Trophoblast cell (in vitro differentiated cells and primary cell): ENCODE measurements at regions not wholly inside any gene's neighbourhood (a gene's known extent, or its start where the extent isn't known, plus 50 kb on each side); places are given as distances from the start of the nearest gene placed in this dataset.
A peak's percentile ranks its signal among the peaks of the same experiment; 100 is the strongest.

ENCODE experiments used
- DNase-seq, 2 donors: peaks; one replicate each; pipeline ENCODE4 v3.0.0-alpha.2; 2016
- H2AFZ ChIP-seq: 2 replicates; pipeline ENCODE4 v1.6.1; 2013; ENCODE audit warnings: low read length, moderate library complexity, mild to moderate bottlenecking; ENCODE audit not compliant: insufficient read depth, poor library complexity
- H2AK5ac ChIP-seq: 2 replicates; pipeline ENCODE4 v1.6.1; 2013; ENCODE audit warnings: mild to moderate bottlenecking, low read length
- H2BK120ac ChIP-seq: 2 replicates; pipeline ENCODE4 v1.6.1; 2013; ENCODE audit warnings: low read length, mild to moderate bottlenecking, moderate library complexity; ENCODE audit not compliant: insufficient read depth, poor library complexity
- H2BK12ac ChIP-seq: 2 replicates; pipeline ENCODE4 v1.6.1; 2013; ENCODE audit warnings: mild to moderate bottlenecking, low read length, moderate library complexity
- H2BK5ac ChIP-seq: 2 replicates; pipeline ENCODE4 v1.6.1; 2013; ENCODE audit warnings: low read length, low read depth, moderate library complexity, mild to moderate bottlenecking; ENCODE audit not compliant: poor library complexity
- H3K14ac ChIP-seq: 2 replicates; pipeline ENCODE4 v1.6.1; 2013; ENCODE audit warnings: mild to moderate bottlenecking, low read length
- H3K18ac ChIP-seq: 2 replicates; pipeline ENCODE4 v1.6.1; 2013; ENCODE audit warnings: mild to moderate bottlenecking, low read length
- H3K23ac ChIP-seq: 2 replicates; pipeline ENCODE4 v1.6.1; 2013; ENCODE audit warnings: low read length
- H3K27ac ChIP-seq: 2 replicates; pipeline ENCODE4 v1.5.1; 2013; ENCODE audit warnings: low read depth, mild to moderate bottlenecking, inconsistent platforms, low read length, moderate library complexity
- H3K27me3 ChIP-seq: 2 replicates; pipeline ENCODE4 v1.6.1; 2013; ENCODE audit warnings: inconsistent platforms, mild to moderate bottlenecking, low read length, moderate library complexity; ENCODE audit not compliant: insufficient read depth
- H3K36me3 ChIP-seq, 2 experiments: 1 replicate in 1 of 2; 2 replicates in 1 of 2; pipeline ENCODE4 v1.6.1; 2013; ENCODE audit warnings: low read length in 2 of 2, mild to moderate bottlenecking in 2 of 2, moderate library complexity in 1 of 2; ENCODE audit not compliant: insufficient read depth in 2 of 2, control insufficient read depth in 1 of 2
- H3K4ac ChIP-seq: 2 replicates; pipeline ENCODE4 v1.6.1; 2013; ENCODE audit warnings: low read depth, mild to moderate bottlenecking, low read length, moderate library complexity
- H3K4me1 ChIP-seq, 2 experiments: 1 replicate in 1 of 2; 2 replicates in 1 of 2; pipeline ENCODE4 v1.6.1; 2013; ENCODE audit warnings: low read length in 2 of 2, mild to moderate bottlenecking in 2 of 2, moderate library complexity in 1 of 2; ENCODE audit not compliant: insufficient read depth in 2 of 2, control insufficient read depth in 1 of 2
- H3K4me2 ChIP-seq: 2 replicates; pipeline ENCODE4 v1.6.1; 2013; ENCODE audit warnings: inconsistent platforms, mild to moderate bottlenecking, low read length, moderate library complexity
- H3K4me3 ChIP-seq: 2 replicates; pipeline ENCODE4 v1.5.1; 2013; ENCODE audit warnings: mild to moderate bottlenecking, low read depth, low read length, inconsistent platforms
- H3K79me1 ChIP-seq: one replicate; pipeline ENCODE4 v1.6.1; 2013; ENCODE audit warnings: low read length
- H3K79me2 ChIP-seq: 2 replicates; pipeline ENCODE4 v1.6.1; 2013; ENCODE audit warnings: low read length, mild to moderate bottlenecking; ENCODE audit not compliant: control insufficient read depth, insufficient read depth, poor library complexity
- H3K9ac ChIP-seq: 2 replicates; pipeline ENCODE4 v1.6.1; 2013; ENCODE audit warnings: mild to moderate bottlenecking, low read length
- H3K9me3 ChIP-seq: 2 replicates; pipeline ENCODE4 v1.6.1; 2013; ENCODE audit warnings: low read depth, mild to moderate bottlenecking, control low read depth, inconsistent platforms, low read length; ENCODE audit not compliant: insufficient read depth
- H4K12ac ChIP-seq: 2 replicates; pipeline ENCODE4 v1.6.1; 2013; ENCODE audit warnings: low read depth, mild to moderate bottlenecking, low read length, moderate library complexity
- H4K8ac ChIP-seq: 2 replicates; pipeline ENCODE4 v1.6.1; 2013; ENCODE audit warnings: low read depth, mild to moderate bottlenecking, low read length, moderate library complexity
- H4K91ac ChIP-seq: one replicate; pipeline ENCODE4 v1.6.1; 2013; ENCODE audit warnings: low read depth, mild to moderate bottlenecking, low read length, moderate library complexity
- WGBS: extraction: QIAGEN DNeasy Blood & Tissue Kit; methylation state at CpG from one replicate; pipeline ENCODE4 v1.1.7; 2013; ENCODE audit warnings: missing lambda C conversion rate; ENCODE audit not compliant: insufficient read length, insufficient coverage; ENCODE audit errors: extremely low coverage; 5-methylcytosine and 5-hydroxymethylcytosine counted together

DNA sequence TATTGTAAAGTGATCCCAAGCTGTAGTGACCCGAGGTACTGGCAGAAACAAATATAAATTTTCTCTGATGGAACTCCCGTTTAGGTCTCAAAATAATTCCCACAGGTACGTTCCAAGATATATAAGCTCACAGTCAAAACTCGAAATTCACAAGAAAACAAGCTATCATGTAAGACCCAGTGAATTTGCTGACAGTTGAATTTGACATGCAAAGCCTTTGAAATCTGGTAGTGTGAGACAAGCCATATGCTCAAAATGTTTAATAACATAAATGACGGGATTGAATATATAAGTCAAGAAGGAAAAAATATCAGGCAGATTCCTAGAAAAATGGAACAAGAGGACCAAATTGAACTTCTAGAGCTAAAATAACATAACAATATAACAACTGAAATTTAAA is 252.8 kb downstream of the TMA16 start:
- H2BK5ac ChIP-seq: no peak overlapping the region
- no peaks in the 10 kb centered on the region for H3K79me1 ChIP-seq
- no peak overlapping the region for H4K8ac ChIP-seq
- H3K36me3 ChIP-seq: no peaks in the 10 kb centered on the region
- no peak overlapping the region for H3K23ac ChIP-seq
- no peak overlapping the region for H3K4ac ChIP-seq
- no peaks in the 10 kb centered on the region for H3K27me3 ChIP-seq
- H2BK120ac ChIP-seq: no peak overlapping the region
- no peak overlapping the region for H2BK12ac ChIP-seq
- DNase-seq: no peak
- no peak overlapping the region for H4K12ac ChIP-seq
- H2AK5ac ChIP-seq: no peak overlapping the region
- no peak overlapping the region for H3K14ac ChIP-seq
- H3K4me1 ChIP-seq: no peaks in the 10 kb centered on the region
- WGBS: no CpG with 5 or more reads among the region's 5 CpGs
- no peak overlapping the region for H3K4me2 ChIP-seq
- no peak overlapping the region for H3K27ac ChIP-seq
- no peak overlapping the region for H4K91ac ChIP-seq
- H2AFZ ChIP-seq: no peak overlapping the region
- H3K4me3 ChIP-seq: no peak overlapping the region
- no peaks in the 10 kb centered on the region for H3K9me3 ChIP-seq
- no peak overlapping the region for H3K18ac ChIP-seq
- no peak overlapping the region for H3K9ac ChIP-seq
- no peaks in the 10 kb centered on the region for H3K79me2 ChIP-seq

DNA sequence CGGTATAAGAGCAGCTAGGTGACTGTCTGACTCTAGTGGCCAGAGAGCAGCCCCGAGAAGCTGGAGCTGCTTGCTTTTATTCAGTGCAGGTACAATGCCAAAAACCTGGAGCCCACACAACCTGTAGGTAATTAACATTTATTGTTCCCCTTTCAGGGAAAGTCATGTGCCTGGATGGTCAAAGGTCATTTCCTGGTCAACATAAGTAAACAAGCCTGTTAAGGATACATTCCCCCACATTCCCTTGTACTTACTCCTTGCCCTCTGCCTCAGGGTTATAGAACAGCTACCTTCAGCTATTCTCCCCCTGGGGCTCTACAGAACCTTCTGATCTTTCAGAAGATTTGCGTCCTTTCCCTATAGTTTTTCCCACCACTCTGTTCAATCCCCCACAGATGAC is 253.4 kb downstream of the TMA16 start:
- no peaks in the 10 kb centered on the region for H3K4me1 ChIP-seq
- no peak overlapping the region for H3K4me2 ChIP-seq
- H2BK12ac ChIP-seq: no peak overlapping the region
- WGBS: no CpG with 5 or more reads among the region's 3 CpGs
- no peak overlapping the region for H3K4me3 ChIP-seq
- H3K18ac ChIP-seq: no peak overlapping the region
- no peaks in the 10 kb centered on the region for H3K79me2 ChIP-seq
- no peak overlapping the region for H4K91ac ChIP-seq
- H3K23ac ChIP-seq: no peak overlapping the region
- no peak overlapping the region for H2BK120ac ChIP-seq
- no peak overlapping the region for H3K9ac ChIP-seq
- no peak overlapping the region for H2BK5ac ChIP-seq
- H3K36me3 ChIP-seq: no peaks in the 10 kb centered on the region
- H2AFZ ChIP-seq: no peak overlapping the region
- H2AK5ac ChIP-seq: no peak overlapping the region
- no peak overlapping the region for H3K27ac ChIP-seq
- no peak overlapping the region for H4K8ac ChIP-seq
- no peak overlapping the region for H3K4ac ChIP-seq
- no peak overlapping the region for H3K14ac ChIP-seq
- H4K12ac ChIP-seq: no peak overlapping the region
- DNase-seq: peak; percentile 36 to 48
- H3K9me3 ChIP-seq: no peaks in the 10 kb centered on the region
- H3K27me3 ChIP-seq: no peaks in the 10 kb centered on the region
- H3K79me1 ChIP-seq: no peaks in the 10 kb centered on the region

DNA sequence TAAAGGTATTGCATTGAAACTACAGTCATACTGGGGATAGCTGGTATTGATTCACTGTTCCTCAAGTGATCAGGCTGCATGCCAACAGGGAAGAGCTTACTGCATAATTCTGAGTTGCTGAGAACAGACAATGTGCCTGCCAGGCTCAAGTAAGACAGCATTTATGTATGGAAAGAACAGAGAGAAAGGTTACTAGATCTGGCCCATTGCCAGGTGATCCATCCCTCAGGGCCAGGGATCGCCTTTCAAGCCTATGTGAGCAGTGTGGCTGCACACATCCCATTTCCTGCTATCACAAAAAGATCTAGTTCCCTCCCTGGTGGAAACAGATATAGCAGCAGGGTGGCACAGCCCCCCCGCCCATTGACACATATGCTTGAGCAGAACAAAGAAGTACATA is 254.0 kb downstream of the TMA16 start:
- WGBS: no CpG with 5 or more reads among the region's 2 CpGs
- Histone ChIP-seq H2AFZ (no peak overlapping the region), H3K9me3 (no peaks in the 10 kb centered on the region), H2BK12ac (no peak overlapping the region), H2BK5ac (no peak overlapping the region), H3K4me2 (no peak overlapping the region), H3K27me3 (no peaks in the 10 kb centered on the region), H2BK120ac (no peak overlapping the region), H4K91ac (no peak overlapping the region), H3K79me2 (no peaks in the 10 kb centered on the region), H3K79me1 (no peaks in the 10 kb centered on the region), H3K27ac (no peak overlapping the region), H3K4ac (no peak overlapping the region), H3K9ac (no peak overlapping the region), H3K36me3 (no peaks in the 10 kb centered on the region), H3K14ac (no peak overlapping the region), H4K8ac (no peak overlapping the region), H3K23ac (no peak overlapping the region), H3K18ac (no peak overlapping the region), H2AK5ac (no peak overlapping the region), H4K12ac (no peak overlapping the region), H3K4me3 (no peak overlapping the region), H3K4me1 (no peaks in the 10 kb centered on the region)
- DNase-seq: peak in 1 of 2 donors; percentile 16

DNA sequence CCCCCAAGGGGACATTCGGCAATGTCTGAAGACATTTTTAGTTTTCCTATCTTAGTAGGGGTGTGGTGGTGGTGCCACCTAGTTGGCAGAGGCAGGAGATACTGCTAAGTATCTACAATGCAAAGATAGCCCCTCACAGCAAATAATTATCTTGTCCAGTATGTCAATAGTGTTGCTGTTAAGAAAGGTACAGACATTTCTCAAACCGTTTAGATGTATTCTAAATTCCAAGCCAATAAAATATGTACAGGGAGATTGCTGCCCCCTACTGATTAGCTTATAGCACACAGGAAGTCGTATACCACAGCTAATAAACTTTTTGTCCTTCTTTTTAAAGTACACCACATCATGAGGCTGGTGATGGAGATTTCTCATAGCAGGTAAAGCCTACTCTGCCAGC is 260.5 kb downstream of the TMA16 start:
- H3K4ac ChIP-seq: no peak overlapping the region
- no peak overlapping the region for H3K14ac ChIP-seq
- no peak overlapping the region for H3K27ac ChIP-seq
- no peaks in the 10 kb centered on the region for H3K27me3 ChIP-seq
- H3K9ac ChIP-seq: no peak overlapping the region
- no peak overlapping the region for H2BK120ac ChIP-seq
- H3K79me2 ChIP-seq: no peaks in the 10 kb centered on the region
- H4K12ac ChIP-seq: no peak overlapping the region
- no peak overlapping the region for H2BK5ac ChIP-seq
- no peak overlapping the region for H2AK5ac ChIP-seq
- no peak overlapping the region for H4K8ac ChIP-seq
- H3K4me3 ChIP-seq: no peak overlapping the region
- H2AFZ ChIP-seq: no peak overlapping the region
- H4K91ac ChIP-seq: no peak overlapping the region
- no peak overlapping the region for H3K18ac ChIP-seq
- no peaks in the 10 kb centered on the region for H3K4me1 ChIP-seq
- DNase-seq: no peak
- H3K23ac ChIP-seq: no peak overlapping the region
- WGBS: no CpG with 5 or more reads among the region's 3 CpGs
- H3K4me2 ChIP-seq: no peak overlapping the region
- no peaks in the 10 kb centered on the region for H3K79me1 ChIP-seq
- no peaks in the 10 kb centered on the region for H3K9me3 ChIP-seq
- H3K36me3 ChIP-seq: no peaks in the 10 kb centered on the region
- no peak overlapping the region for H2BK12ac ChIP-seq
